Mammary epithelial cell (primary cell): ENCODE measurements at regions not wholly inside any gene's neighbourhood (a gene's known extent, or its start where the extent isn't known, plus 50 kb on each side); places are given as distances from the start of the nearest gene placed in this dataset.

Source experiments
- CTCF ChIP-seq, 2 donors: IDR thresholded peaks in 1 of 2; conservative IDR thresholded peaks in 1 of 2; 2 replicates each; pipeline ENCODE4 v1.5.1; 2011 to 2012; ENCODE audit warnings: inconsistent platforms in 2 of 2, low read length in 2 of 2, mild to moderate bottlenecking in 2 of 2, control low read depth in 1 of 2, low read depth in 1 of 2; ENCODE audit not compliant: insufficient read depth in 1 of 2; ENCODE audit errors: extremely low read depth in 1 of 2
- EZH2 ChIP-seq: IDR thresholded peaks from 2 replicates; pipeline ENCODE4 v1.6.1; 2012; ENCODE audit warnings: low read length, inconsistent platforms, borderline replicate concordance

GRCh38 chr15:80321853-80322252, 69.8 kb upstream of the CTXND1 start:
- TF ChIP-seq EZH2 = no peak
- TF ChIP-seq CTCF (conservative IDR thresholded peaks at IDR 0.05 in 1 of 2, IDR thresholded peaks at IDR 0.05 in 1 of 2; ENCODE audit: extremely low read depth in 1 of 2, insufficient read depth in 1 of 2, low read depth in 1 of 2, low read length in 2 of 2) = no peak
